ENCODE measurements at regions not wholly inside any gene's neighbourhood (a gene's known extent, or its start where the extent isn't known, plus 50 kb on each side); places are given as distances from the start of the nearest gene placed in this dataset.

DNA sequence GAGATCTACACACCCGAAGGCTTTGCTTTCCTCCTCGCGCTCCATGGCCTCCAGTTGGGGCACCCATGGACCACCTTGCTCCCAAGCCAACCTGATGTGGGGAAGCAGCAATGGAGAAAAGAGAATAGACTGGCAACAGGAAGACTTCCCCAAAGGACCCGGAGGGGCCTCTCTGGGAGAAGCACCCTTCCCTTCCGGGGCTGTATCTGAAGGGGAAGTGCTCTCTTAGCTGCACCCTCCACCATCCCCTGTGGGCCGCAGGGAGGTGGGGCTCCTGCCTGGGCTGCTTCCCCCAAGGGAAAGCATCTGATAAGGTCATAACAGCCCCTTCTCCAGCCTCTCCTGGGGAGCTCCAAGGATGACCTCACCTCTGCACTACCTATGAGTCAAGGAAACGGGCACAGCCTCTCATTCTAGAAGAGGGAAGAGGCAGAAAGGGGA is 100.2 kb downstream of the RIPK4 start:
- TF ChIP-seq CTCF (IDR thresholded peaks at IDR 0.05; ENCODE audit: low read depth, low read length), result no peak
- TF ChIP-seq POLR2A (IDR thresholded peaks at IDR 0.05; ENCODE audit: extremely low read depth, insufficient read length), result no peak
- no peak for TF ChIP-seq MAX (IDR thresholded peaks at IDR 0.05; ENCODE audit: low read depth, low read length)
- TF ChIP-seq MYC (IDR thresholded peaks at IDR 0.05; ENCODE audit: low read depth, low read length), result no peak

Data from NB4 (cell line).